ENCODE measurements at regions not wholly inside any gene's neighbourhood (a gene's known extent, or its start where the extent isn't known, plus 50 kb on each side); places are given as distances from the start of the nearest gene placed in this dataset.

GRCh38 chr2:200212862-200213425 lies 93.5 kb upstream of the SPATS2L start:
- ATAC-seq = no peak
- no TSS peak for BruUV-seq (replicated peaks)
- Histone ChIP-seq H3K27me3 (ENCODE audit: control insufficient read depth, insufficient read depth, low read length) (no peaks in the 10 kb centered on the region), H3K4me1 (ENCODE audit: control insufficient read depth, insufficient read depth, low read length) (no peaks in the 10 kb centered on the region), H3K36me3 (ENCODE audit: control insufficient read depth, insufficient read depth, low read length) (no peaks in the 10 kb centered on the region), H3K9me3 (ENCODE audit: control insufficient read depth, insufficient read depth, low read depth, low read length) (no peaks in the 10 kb centered on the region), H3K27ac (ENCODE audit: low read length) (no peak overlapping the region), H3K4me3 (ENCODE audit: low read depth in 2 of 2, low read length in 2 of 2) (no peak overlapping the region)
- ChIA-PET CTCF (no interaction called here), POLR2A (no interaction called here)
- no peak for DNase-seq (ENCODE audit: low read depth, low spot score)
- TF ChIP-seq SIN3A (IDR thresholded peaks at IDR 0.05; ENCODE audit: borderline replicate concordance, insufficient read depth, low read depth, low read length) = no peak
- no peak for TF ChIP-seq POLR2AphosphoS5 (IDR thresholded peaks at IDR 0.05; ENCODE audit: low read depth, low read length)
- TF ChIP-seq REST (IDR thresholded peaks at IDR 0.05; ENCODE audit: insufficient read depth in 1 of 2, low read depth in 2 of 2, low read length in 1 of 2) = no peak
- TF ChIP-seq CTCF (IDR thresholded peaks at IDR 0.05) = no peak
- no peak for TF ChIP-seq TCF7L2 (IDR thresholded peaks at IDR 0.05; ENCODE audit: low read depth, low read length)
- in situ Hi-C loops (cut with HindIII; ENCODE audit: low pct_unique_long_range_greater_than_20kb, low sequenced_read_pairs) (no loop called here), intact Hi-C loops (cut with micrococcal nuclease; ENCODE audit: unreplicated experiment) (no loop called here)

GRCh38 chr2:200216310-200216709 lies 90.2 kb upstream of the SPATS2L start:
- TF ChIP-seq REST (IDR thresholded peaks at IDR 0.05; ENCODE audit: insufficient read depth in 1 of 2, low read depth in 2 of 2, low read length in 1 of 2) (no peak), CTCF (IDR thresholded peaks at IDR 0.05) (no peak)
- DNase-seq (ENCODE audit: low read depth, low spot score) = no peak

More at GRCh38 chr2:200216310-200216709, 90.2 kb upstream of the SPATS2L start:
- no peaks in the 10 kb centered on the region for H3K9me3 ChIP-seq (ENCODE audit: control insufficient read depth, insufficient read depth, low read depth, low read length)
- no peaks in the 10 kb centered on the region for H3K4me1 ChIP-seq (ENCODE audit: control insufficient read depth, insufficient read depth, low read length)
- no peaks in the 10 kb centered on the region for H3K36me3 ChIP-seq (ENCODE audit: control insufficient read depth, insufficient read depth, low read length)
- in situ Hi-C loops (cut with HindIII; ENCODE audit: low pct_unique_long_range_greater_than_20kb, low sequenced_read_pairs) = no loop called here
- no peak for ATAC-seq
- no TSS peak for BruUV-seq (replicated peaks)
- ChIA-PET CTCF (no interaction called here), POLR2A (interaction anchor here (1.1 kb wide), 1 partner anchor 23 kb away, joined by 5 read pairs; no protein-coding TSS in a partner anchor)
- intact Hi-C loops (cut with micrococcal nuclease; ENCODE audit: unreplicated experiment) = no loop called here
- H3K27me3 ChIP-seq (ENCODE audit: control insufficient read depth, insufficient read depth, low read length) = no peaks in the 10 kb centered on the region
- no peak overlapping the region for H3K4me3 ChIP-seq (ENCODE audit: low read depth in 2 of 2, low read length in 2 of 2)
- H3K27ac ChIP-seq (ENCODE audit: low read length) = no peak overlapping the region
